ENCODE measurements at regions not wholly inside any gene's neighbourhood (a gene's known extent, or its start where the extent isn't known, plus 50 kb on each side); places are given as distances from the start of the nearest gene placed in this dataset.

DNA sequence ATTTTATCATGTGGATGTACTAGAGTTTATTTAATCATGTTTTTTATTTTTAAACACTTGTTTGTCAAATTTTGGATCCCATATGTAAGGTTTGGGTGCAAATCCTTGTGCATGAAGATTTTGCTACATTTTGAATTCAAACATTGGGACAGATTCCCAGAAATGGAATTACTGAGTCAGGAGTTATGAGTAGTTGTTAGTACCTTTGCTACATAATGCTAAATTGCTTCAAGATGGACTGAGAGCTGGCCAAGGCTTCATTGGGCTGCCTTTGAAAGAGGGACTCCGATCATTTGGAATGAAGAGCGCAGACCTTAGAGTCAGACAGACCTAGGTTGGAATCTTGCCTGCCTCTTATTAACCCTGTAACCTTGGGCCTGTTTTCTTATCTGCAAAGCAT is 154.9 kb upstream of the PWP1 start:
- TF ChIP-seq EZH2 (IDR thresholded peaks at IDR 0.05; ENCODE audit: low read length, unreplicated experiment), result no peak
- TF ChIP-seq, protein P1, sequence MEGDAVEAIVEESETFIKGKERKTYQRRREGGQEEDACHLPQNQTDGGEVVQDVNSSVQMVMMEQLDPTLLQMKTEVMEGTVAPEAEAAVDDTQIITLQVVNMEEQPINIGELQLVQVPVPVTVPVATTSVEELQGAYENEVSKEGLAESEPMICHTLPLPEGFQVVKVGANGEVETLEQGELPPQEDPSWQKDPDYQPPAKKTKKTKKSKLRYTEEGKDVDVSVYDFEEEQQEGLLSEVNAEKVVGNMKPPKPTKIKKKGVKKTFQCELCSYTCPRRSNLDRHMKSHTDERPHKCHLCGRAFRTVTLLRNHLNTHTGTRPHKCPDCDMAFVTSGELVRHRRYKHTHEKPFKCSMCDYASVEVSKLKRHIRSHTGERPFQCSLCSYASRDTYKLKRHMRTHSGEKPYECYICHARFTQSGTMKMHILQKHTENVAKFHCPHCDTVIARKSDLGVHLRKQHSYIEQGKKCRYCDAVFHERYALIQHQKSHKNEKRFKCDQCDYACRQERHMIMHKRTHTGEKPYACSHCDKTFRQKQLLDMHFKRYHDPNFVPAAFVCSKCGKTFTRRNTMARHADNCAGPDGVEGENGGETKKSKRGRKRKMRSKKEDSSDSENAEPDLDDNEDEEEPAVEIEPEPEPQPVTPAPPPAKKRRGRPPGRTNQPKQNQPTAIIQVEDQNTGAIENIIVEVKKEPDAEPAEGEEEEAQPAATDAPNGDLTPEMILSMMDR (conservative IDR thresholded peaks at IDR 0.05; ENCODE audit: low read depth, low read length), result no peak

Data from PC-3 (cell line).